Chondrocyte (in vitro differentiated cells): ENCODE measurements at regions not wholly inside any gene's neighbourhood (a gene's known extent, or its start where the extent isn't known, plus 50 kb on each side); places are given as distances from the start of the nearest gene placed in this dataset.

Source experiments
- DNase-seq: peaks from one replicate; pipeline ENCODE4 v3.0.0; 2021; ENCODE audit warnings: mixed read lengths, low spot score
- H3K27ac Mint-ChIP-seq: one replicate; pipeline ENCODE4 v1.8.0; 2021; ENCODE audit warnings: mild to moderate bottlenecking, moderate library complexity, mixed read lengths; ENCODE audit not compliant: unreplicated experiment
- H3K27me3 Mint-ChIP-seq: 2 replicates; pipeline ENCODE4 v1.8.0; 2021; ENCODE audit warnings: low read depth, mixed read lengths
- H3K36me3 Mint-ChIP-seq: 2 replicates; pipeline ENCODE4 v1.8.0; 2021; ENCODE audit warnings: low read depth, mixed read lengths
- H3K4me1 Mint-ChIP-seq: 2 replicates; pipeline ENCODE4 v1.8.0; 2021; ENCODE audit warnings: low read depth, mild to moderate bottlenecking, mixed read lengths
- H3K4me3 Mint-ChIP-seq: one replicate; pipeline ENCODE4 v1.8.0; 2021; ENCODE audit warnings: mild to moderate bottlenecking, moderate library complexity, mixed read lengths; ENCODE audit not compliant: unreplicated experiment
- H3K9me3 Mint-ChIP-seq: 2 replicates; pipeline ENCODE4 v1.8.0; 2021; ENCODE audit warnings: low read depth, mixed read lengths
- CTCF ChIP-seq: fragments of 200-600 bp; sonication (generic); IDR thresholded peaks from 2 replicates; pipeline ENCODE4 v1.5.0; 2021; ENCODE audit warnings: antibody characterized with exemption, mild to moderate bottlenecking, moderate library complexity

GRCh38 chr5:63843190-63843589, 119.1 kb downstream of the HTR1A start:
- H3K4me3 Mint-ChIP-seq: no peak overlapping the region
- no peaks in the 10 kb centered on the region for H3K9me3 Mint-ChIP-seq
- no peaks in the 10 kb centered on the region for H3K36me3 Mint-ChIP-seq
- H3K4me1 Mint-ChIP-seq: no peaks in the 10 kb centered on the region
- TF ChIP-seq CTCF: no peak
- peaks cover 3% of the 10 kb centered on the region for H3K27me3 Mint-ChIP-seq
- no peak overlapping the region for H3K27ac Mint-ChIP-seq
- no peak for DNase-seq

- Mint-ChIP-seq H3K9me3 (no peaks in the 10 kb centered on the region), H3K4me1 (no peaks in the 10 kb centered on the region), H3K27ac (no peak overlapping the region), H3K4me3 (no peak overlapping the region), H3K27me3 (no peaks in the 10 kb centered on the region), H3K36me3 (no peaks in the 10 kb centered on the region)
- DNase-seq: no peak
- TF ChIP-seq CTCF: no peak
Measured at GRCh38 chr5:63837437-63837836, 124.8 kb downstream of the HTR1A start.

GRCh38 chr5:63831381-63831780, 130.9 kb downstream of the HTR1A start:
- no peaks in the 10 kb centered on the region for H3K9me3 Mint-ChIP-seq
- H3K4me3 Mint-ChIP-seq: no peak overlapping the region
- H3K4me1 Mint-ChIP-seq: no peaks in the 10 kb centered on the region
- no peak for TF ChIP-seq CTCF
- H3K27me3 Mint-ChIP-seq: no peaks in the 10 kb centered on the region
- DNase-seq: no peak
- H3K36me3 Mint-ChIP-seq: no peaks in the 10 kb centered on the region
- no peak overlapping the region for H3K27ac Mint-ChIP-seq

- no peaks in the 10 kb centered on the region for H3K4me1 Mint-ChIP-seq
- no peak for DNase-seq
- no peak for TF ChIP-seq CTCF
- no peak overlapping the region for H3K4me3 Mint-ChIP-seq
- no peaks in the 10 kb centered on the region for H3K36me3 Mint-ChIP-seq
- no peaks in the 10 kb centered on the region for H3K9me3 Mint-ChIP-seq
- H3K27ac Mint-ChIP-seq: no peak overlapping the region
- H3K27me3 Mint-ChIP-seq: no peaks in the 10 kb centered on the region
Measured at GRCh38 chr5:63825984-63826383, 136.3 kb downstream of the HTR1A start.

- TF ChIP-seq CTCF: no peak
- H3K27me3 Mint-ChIP-seq: peaks cover 3% of the 10 kb centered on the region
- no peaks in the 10 kb centered on the region for H3K4me1 Mint-ChIP-seq
- no peaks in the 10 kb centered on the region for H3K36me3 Mint-ChIP-seq
- H3K27ac Mint-ChIP-seq: no peak overlapping the region
- DNase-seq: no peak
- no peak overlapping the region for H3K4me3 Mint-ChIP-seq
- H3K9me3 Mint-ChIP-seq: no peaks in the 10 kb centered on the region
Measured at GRCh38 chr5:63823583-63823982, 138.7 kb downstream of the HTR1A start.
